KMS-11 (cell line): ENCODE measurements at regions not wholly inside any gene's neighbourhood (a gene's known extent, or its start where the extent isn't known, plus 50 kb on each side); places are given as distances from the start of the nearest gene placed in this dataset.

Experiments
- H2AFZ ChIP-seq: fragments of 200-600 bp; sonication (generic); 2 replicates; pipeline ENCODE4 v1.6.1; 2016; ENCODE audit warnings: antibody characterized with exemption, mixed run types, low read depth
- H3K27ac ChIP-seq: fragments of 200-600 bp; sonication (generic); 2 replicates; pipeline ENCODE4 v1.6.1; 2016; ENCODE audit warnings: mild to moderate bottlenecking, mixed run types
- H3K27me3 ChIP-seq: fragments of 200-600 bp; sonication (generic); 2 replicates; pipeline ENCODE4 v1.6.1; 2017; ENCODE audit warnings: mild to moderate bottlenecking, low read depth, mixed run types, moderate library complexity; ENCODE audit not compliant: insufficient read depth
- H3K36me3 ChIP-seq: fragments of 200-600 bp; sonication (generic); 2 replicates; pipeline ENCODE4 v1.6.1; 2017; ENCODE audit warnings: mild to moderate bottlenecking, mixed run types; ENCODE audit not compliant: insufficient read depth
- H3K4me1 ChIP-seq: fragments of 200-600 bp; sonication (generic); 2 replicates; pipeline ENCODE4 v1.6.1; 2016; ENCODE audit warnings: mild to moderate bottlenecking, low read depth, mixed run types; ENCODE audit not compliant: poor library complexity, severe bottlenecking
- H3K4me2 ChIP-seq: fragments of 200-600 bp; sonication (generic); 2 replicates; pipeline ENCODE4 v1.7.0; 2016; ENCODE audit warnings: mild to moderate bottlenecking, mixed run types
- H3K4me3 ChIP-seq: fragments of 200-600 bp; sonication (generic); IDR thresholded peaks from 2 replicates; pipeline ENCODE4 v1.6.1; 2017; ENCODE audit warnings: low read depth, low read length, mixed read lengths; ENCODE audit not compliant: insufficient read depth
- H3K79me2 ChIP-seq: fragments of 200-600 bp; sonication (generic); 2 replicates; pipeline ENCODE4 v1.6.1; 2016; ENCODE audit warnings: low read depth, mixed run types; ENCODE audit not compliant: insufficient read depth
- H3K9ac ChIP-seq: fragments of 200-600 bp; sonication (generic); 2 replicates; pipeline ENCODE4 v1.6.1; 2016; ENCODE audit warnings: mild to moderate bottlenecking, mixed run types
- H4K20me1 ChIP-seq: fragments of 200-600 bp; sonication (generic); 2 replicates; pipeline ENCODE4 v1.6.1; 2016; ENCODE audit warnings: mild to moderate bottlenecking, mixed run types; ENCODE audit not compliant: insufficient read depth
- CTCF ChIP-seq: fragments of 200-600 bp; sonication (generic); conservative IDR thresholded peaks from 2 replicates; pipeline ENCODE4 v1.6.1; 2017; ENCODE audit warnings: low read depth, mild to moderate bottlenecking, antibody characterized with exemption, low read length, moderate library complexity, mixed read lengths

- Histone ChIP-seq H3K4me2 (no peak overlapping the region), H3K36me3 (no peaks in the 10 kb centered on the region), H3K27me3 (no peaks in the 10 kb centered on the region), H3K4me1 (no peaks in the 10 kb centered on the region), H3K79me2 (no peaks in the 10 kb centered on the region), H2AFZ (no peak overlapping the region), H4K20me1 (no peaks in the 10 kb centered on the region), H3K4me3 (no peak overlapping the region), H3K9ac (no peak overlapping the region), H3K27ac (no peak overlapping the region)
- no peak for TF ChIP-seq CTCF
These were observed 771.6 kb upstream of the NR2F2 start for GRCh38 chr15:95558916-95559315.

GRCh38 chr15:95559875-95560394 is 770.6 kb upstream of the NR2F2 start:
- TF ChIP-seq CTCF, result no peak
- no peaks in the 10 kb centered on the region for H3K79me2 ChIP-seq
- no peaks in the 10 kb centered on the region for H4K20me1 ChIP-seq
- no peaks in the 10 kb centered on the region for H3K4me1 ChIP-seq
- H3K9ac ChIP-seq, result no peak overlapping the region
- no peak overlapping the region for H2AFZ ChIP-seq
- H3K36me3 ChIP-seq, result no peaks in the 10 kb centered on the region
- H3K27ac ChIP-seq, result no peak overlapping the region
- no peak overlapping the region for H3K4me2 ChIP-seq
- no peak overlapping the region for H3K4me3 ChIP-seq
- H3K27me3 ChIP-seq, result no peaks in the 10 kb centered on the region

- H2AFZ ChIP-seq, result no peak overlapping the region
- TF ChIP-seq CTCF, result no peak
- no peak overlapping the region for H3K27ac ChIP-seq
- H3K27me3 ChIP-seq, result no peaks in the 10 kb centered on the region
- no peaks in the 10 kb centered on the region for H4K20me1 ChIP-seq
- no peak overlapping the region for H3K4me3 ChIP-seq
- H3K9ac ChIP-seq, result no peak overlapping the region
- no peaks in the 10 kb centered on the region for H3K79me2 ChIP-seq
- H3K4me1 ChIP-seq, result no peaks in the 10 kb centered on the region
- H3K4me2 ChIP-seq, result no peak overlapping the region
- H3K36me3 ChIP-seq, result no peaks in the 10 kb centered on the region
These were observed 769.0 kb upstream of the NR2F2 start for GRCh38 chr15:95561463-95561862.

GRCh38 chr15:95563634-95564033 is 766.9 kb upstream of the NR2F2 start:
- Histone ChIP-seq H3K36me3 (no peaks in the 10 kb centered on the region), H3K4me1 (no peaks in the 10 kb centered on the region), H3K27ac (no peak overlapping the region), H4K20me1 (no peaks in the 10 kb centered on the region), H3K4me3 (no peak overlapping the region), H3K27me3 (no peaks in the 10 kb centered on the region), H2AFZ (no peak overlapping the region), H3K9ac (no peak overlapping the region), H3K4me2 (no peak overlapping the region), H3K79me2 (no peaks in the 10 kb centered on the region)
- no peak for TF ChIP-seq CTCF
